ENCODE measurements at regions not wholly inside any gene's neighbourhood (a gene's known extent, or its start where the extent isn't known, plus 50 kb on each side); places are given as distances from the start of the nearest gene placed in this dataset.
A peak's percentile ranks its signal among the peaks of the same experiment; 100 is the strongest.
"Not testable (repeated sequence)": the region's sequence is repeated elsewhere in the genome, so short reads cannot be mapped to it uniquely, and the experiment has no call there.

DNA sequence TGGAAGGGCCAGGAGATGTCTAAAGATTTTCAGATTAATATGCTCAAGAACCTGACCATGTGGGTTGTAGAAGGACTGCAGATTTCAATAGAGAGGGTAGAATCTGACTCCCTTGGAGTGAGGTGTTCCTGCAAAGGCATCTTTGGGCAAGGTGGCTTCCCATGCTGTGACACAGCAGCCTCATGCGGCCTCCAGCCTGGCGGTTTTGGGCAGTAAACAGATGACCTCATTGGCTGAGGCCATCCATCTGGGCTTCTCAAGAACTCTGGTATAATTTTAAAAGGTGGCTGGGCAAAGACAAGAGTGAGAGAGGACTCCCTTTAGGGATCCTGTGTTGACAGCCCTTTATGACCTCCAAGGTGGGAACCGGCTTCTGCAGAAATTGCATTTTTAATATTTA lies 90.3 kb upstream of the ERCC6L2 start:
- Histone ChIP-seq H4K5ac (ENCODE audit: low read length) (no peak overlapping the region), H3K4me2 (ENCODE audit: low read length) (no peak overlapping the region), H3K36me3 (ENCODE audit: control insufficient read depth, insufficient read depth, low read length) (no peaks in the 10 kb centered on the region), H3K9ac (ENCODE audit: low read length) (no peak overlapping the region), H3K56ac (ENCODE audit: low read length) (no peak overlapping the region), H2AK5ac (ENCODE audit: low read length) (no peak overlapping the region), H3K4me3 (ENCODE audit: low read length) (no peak overlapping the region), H3K27me3 (ENCODE audit: insufficient read depth, low read length, poor library complexity) (no peaks in the 10 kb centered on the region), H3K18ac (ENCODE audit: low read length) (no peak overlapping the region), H3K4me1 (ENCODE audit: control insufficient read depth, low read depth, low read length) (no peaks in the 10 kb centered on the region), H2BK120ac (ENCODE audit: low read depth, low read length) (no peak overlapping the region), H3K23ac (ENCODE audit: low read length) (no peak overlapping the region), H3K27ac (ENCODE audit: low read depth, low read length) (no peak overlapping the region), H2BK5ac (ENCODE audit: low read length) (no peak overlapping the region), H3K4ac (ENCODE audit: low read depth, low read length) (no peak overlapping the region), H3K79me2 (ENCODE audit: control insufficient read depth, insufficient read depth, low read length) (no peaks in the 10 kb centered on the region), H3K79me1 (ENCODE audit: low read length) (no peaks in the 10 kb centered on the region), H2BK15ac (replicated peaks; ENCODE audit: low read depth) (no peak overlapping the region), H4K8ac (ENCODE audit: low read depth, low read length) (no peak overlapping the region)
- WGBS (ENCODE audit: extremely low coverage, insufficient coverage, low lambda C conversion rate) = no CpG with 5 or more reads among the region's 3 CpGs
- no peak for DNase-seq

DNA sequence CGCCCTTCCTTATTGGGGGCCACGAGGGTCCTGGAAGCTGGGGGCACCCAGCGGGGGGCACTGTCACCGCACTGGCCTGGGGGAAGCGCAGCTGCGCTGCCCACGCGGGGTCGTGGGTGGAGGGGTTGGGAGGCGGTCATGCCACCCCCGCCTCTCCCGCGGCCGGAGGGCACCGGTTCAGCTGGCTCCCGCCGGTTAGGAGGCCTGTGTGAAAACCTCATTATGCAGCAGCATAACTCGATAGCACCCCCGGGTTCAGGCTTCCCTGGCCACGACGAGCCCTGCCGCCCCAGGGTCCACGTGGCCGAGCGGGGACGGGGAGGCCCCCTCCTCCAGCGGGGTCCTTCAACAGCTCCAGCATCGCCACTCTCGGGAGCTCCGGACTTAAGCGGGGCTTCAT lies 91.2 kb upstream of the ERCC6L2 start:
- Histone ChIP-seq H3K4me3 (ENCODE audit: low read length) (no peak overlapping the region), H4K5ac (ENCODE audit: low read length) (no peak overlapping the region), H2BK5ac (ENCODE audit: low read length) (no peak overlapping the region), H4K8ac (ENCODE audit: low read depth, low read length) (no peak overlapping the region), H3K79me1 (ENCODE audit: low read length) (no peaks in the 10 kb centered on the region), H3K27ac (ENCODE audit: low read depth, low read length) (no peak overlapping the region), H3K4me2 (ENCODE audit: low read length) (no peak overlapping the region), H3K4me1 (ENCODE audit: control insufficient read depth, low read depth, low read length) (no peaks in the 10 kb centered on the region), H3K4ac (ENCODE audit: low read depth, low read length) (no peak overlapping the region), H2AK5ac (ENCODE audit: low read length) (no peak overlapping the region), H3K36me3 (ENCODE audit: control insufficient read depth, insufficient read depth, low read length) (no peaks in the 10 kb centered on the region), H3K79me2 (ENCODE audit: control insufficient read depth, insufficient read depth, low read length) (no peaks in the 10 kb centered on the region), H3K27me3 (ENCODE audit: insufficient read depth, low read length, poor library complexity) (no peaks in the 10 kb centered on the region), H3K18ac (ENCODE audit: low read length) (no peak overlapping the region), H2BK120ac (ENCODE audit: low read depth, low read length) (no peak overlapping the region), H3K56ac (ENCODE audit: low read length) (no peak overlapping the region), H3K23ac (ENCODE audit: low read length) (no peak overlapping the region), H2BK15ac (replicated peaks; ENCODE audit: low read depth) (no peak overlapping the region), H3K9ac (ENCODE audit: low read length) (no peak overlapping the region)
- WGBS (ENCODE audit: extremely low coverage, insufficient coverage, low lambda C conversion rate) = no CpG with 5 or more reads among the region's 31 CpGs
- DNase-seq = no peak

DNA sequence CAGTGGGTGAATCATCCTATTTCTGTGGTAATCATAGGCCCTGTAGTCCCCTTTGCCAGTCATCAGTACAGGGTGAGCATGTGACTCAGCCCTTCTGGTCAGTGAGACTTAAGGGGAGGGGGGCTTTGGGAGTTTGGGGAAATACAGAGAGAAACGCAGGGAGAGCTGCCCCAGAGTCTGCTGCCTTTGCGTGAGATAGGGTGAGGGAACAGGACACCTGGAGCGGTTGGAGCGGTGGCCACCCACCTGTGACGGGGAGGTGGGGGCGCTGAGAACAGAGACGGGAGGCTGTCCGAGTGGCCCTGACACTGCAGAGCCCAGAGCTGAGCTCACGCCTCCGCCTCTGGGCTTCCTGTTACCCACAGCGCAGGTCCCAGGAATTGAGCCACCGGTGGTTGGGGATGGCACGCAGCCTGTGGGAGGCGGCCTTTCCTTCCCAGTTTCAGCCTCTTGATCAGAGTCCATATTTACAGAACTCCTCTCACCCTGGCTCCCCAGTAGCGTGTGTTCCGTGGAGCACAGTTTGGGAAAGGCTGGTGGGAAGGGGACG lies 92.0 kb upstream of the ERCC6L2 start:
- Histone ChIP-seq H3K27me3 (ENCODE audit: insufficient read depth, low read length, poor library complexity) (no peaks in the 10 kb centered on the region), H3K79me2 (ENCODE audit: control insufficient read depth, insufficient read depth, low read length) (no peaks in the 10 kb centered on the region), H3K56ac (ENCODE audit: low read length) (no peak overlapping the region), H3K27ac (ENCODE audit: low read depth, low read length) (no peak overlapping the region), H3K79me1 (ENCODE audit: low read length) (no peaks in the 10 kb centered on the region), H3K4me3 (ENCODE audit: low read length) (no peak overlapping the region), H3K4me2 (ENCODE audit: low read length) (no peak overlapping the region), H3K36me3 (ENCODE audit: control insufficient read depth, insufficient read depth, low read length) (no peaks in the 10 kb centered on the region), H3K9ac (ENCODE audit: low read length) (no peak overlapping the region), H4K5ac (ENCODE audit: low read length) (no peak overlapping the region), H2BK120ac (ENCODE audit: low read depth, low read length) (no peak overlapping the region), H2AK5ac (ENCODE audit: low read length) (no peak overlapping the region), H3K4me1 (ENCODE audit: control insufficient read depth, low read depth, low read length) (no peaks in the 10 kb centered on the region), H3K23ac (ENCODE audit: low read length) (no peak overlapping the region), H4K8ac (ENCODE audit: low read depth, low read length) (no peak overlapping the region), H2BK15ac (replicated peaks; ENCODE audit: low read depth) (no peak overlapping the region), H2BK5ac (ENCODE audit: low read length) (no peak overlapping the region), H3K18ac (ENCODE audit: low read length) (no peak overlapping the region), H3K4ac (ENCODE audit: low read depth, low read length) (no peak overlapping the region)
- WGBS (ENCODE audit: extremely low coverage, insufficient coverage, low lambda C conversion rate) = no CpG with 5 or more reads among the region's 17 CpGs
- DNase-seq = peak; percentile 30

DNA sequence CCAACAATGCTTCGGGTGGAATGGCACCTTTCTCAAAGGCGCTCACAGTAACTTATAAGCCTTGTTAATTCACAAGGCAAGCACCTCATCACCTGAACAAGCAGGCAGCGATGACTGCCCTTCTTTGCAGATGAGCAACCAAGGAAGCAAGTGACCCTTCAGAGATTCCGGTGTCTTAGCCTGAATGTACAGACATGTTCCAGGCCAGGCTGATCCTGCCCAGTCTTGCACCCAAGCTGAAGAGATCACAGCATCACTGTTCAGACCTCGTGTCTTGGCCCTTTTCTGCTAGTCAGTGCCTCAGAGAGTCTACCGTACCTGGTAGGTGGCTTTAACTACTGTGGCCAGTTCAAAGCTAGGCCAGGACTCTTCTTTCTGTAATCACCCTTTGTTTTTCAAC lies 94.7 kb upstream of the ERCC6L2 start:
- no CpG with 5 or more reads among the region's 6 CpGs for WGBS (ENCODE audit: extremely low coverage, insufficient coverage, low lambda C conversion rate)
- Histone ChIP-seq H3K27me3 (ENCODE audit: insufficient read depth, low read length, poor library complexity) (no peaks in the 10 kb centered on the region), H3K27ac (ENCODE audit: low read depth, low read length) (no peak overlapping the region), H3K9ac (ENCODE audit: low read length) (no peak overlapping the region), H3K4ac (ENCODE audit: low read depth, low read length) (no peak overlapping the region), H3K4me3 (ENCODE audit: low read length) (no peak overlapping the region), H3K4me1 (ENCODE audit: control insufficient read depth, low read depth, low read length) (no peaks in the 10 kb centered on the region), H4K8ac (ENCODE audit: low read depth, low read length) (no peak overlapping the region), H3K79me2 (ENCODE audit: control insufficient read depth, insufficient read depth, low read length) (no peaks in the 10 kb centered on the region), H3K18ac (ENCODE audit: low read length) (no peak overlapping the region), H2BK15ac (replicated peaks; ENCODE audit: low read depth) (no peak overlapping the region), H3K56ac (ENCODE audit: low read length) (no peak overlapping the region), H3K36me3 (ENCODE audit: control insufficient read depth, insufficient read depth, low read length) (no peaks in the 10 kb centered on the region), H3K79me1 (ENCODE audit: low read length) (no peaks in the 10 kb centered on the region), H4K5ac (ENCODE audit: low read length) (no peak overlapping the region), H2BK5ac (ENCODE audit: low read length) (no peak overlapping the region), H2AK5ac (ENCODE audit: low read length) (no peak overlapping the region), H3K4me2 (ENCODE audit: low read length) (no peak overlapping the region), H3K23ac (ENCODE audit: low read length) (no peak overlapping the region), H2BK120ac (ENCODE audit: low read depth, low read length) (no peak overlapping the region)
- no peak for DNase-seq

DNA sequence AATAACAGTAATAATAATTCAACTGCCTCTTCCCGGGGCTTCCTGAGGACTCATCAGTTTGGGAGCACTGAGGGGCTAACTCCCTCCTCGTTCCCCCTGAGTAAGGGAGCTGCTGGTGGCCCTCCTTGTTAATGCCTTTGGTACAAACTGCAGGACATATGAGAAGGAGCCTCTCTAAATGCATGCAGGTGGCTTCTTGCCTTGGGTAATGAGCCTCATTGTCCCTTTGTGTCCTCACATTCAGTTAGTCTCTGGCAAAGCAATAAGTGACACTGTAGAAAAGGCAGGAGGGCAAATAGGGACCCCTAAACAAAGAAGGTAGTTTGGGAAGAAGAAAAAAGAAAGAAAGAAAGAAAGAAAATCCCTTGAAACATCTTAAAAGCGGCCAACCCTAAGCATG lies 95.4 kb upstream of the ERCC6L2 start:
- no peak overlapping the region for H4K5ac ChIP-seq (ENCODE audit: low read length)
- no peak overlapping the region for H3K4me3 ChIP-seq (ENCODE audit: low read length)
- no peak for DNase-seq
- no peak overlapping the region for H3K4me2 ChIP-seq (ENCODE audit: low read length)
- no peak overlapping the region for H3K23ac ChIP-seq (ENCODE audit: low read length)
- no peak overlapping the region for H2BK15ac ChIP-seq (replicated peaks; ENCODE audit: low read depth)
- no CpG with 5 or more reads among the region's 3 CpGs for WGBS (ENCODE audit: extremely low coverage, insufficient coverage, low lambda C conversion rate)
- H3K18ac ChIP-seq (ENCODE audit: low read length) = no peak overlapping the region
- H3K4me1 ChIP-seq (ENCODE audit: control insufficient read depth, low read depth, low read length) = no peaks in the 10 kb centered on the region
- H3K27ac ChIP-seq (ENCODE audit: low read depth, low read length) = no peak overlapping the region
- no peak overlapping the region for H2AK5ac ChIP-seq (ENCODE audit: low read length)
- H3K56ac ChIP-seq (ENCODE audit: low read length) = no peak overlapping the region
- no peaks in the 10 kb centered on the region for H3K27me3 ChIP-seq (ENCODE audit: insufficient read depth, low read length, poor library complexity)
- no peak overlapping the region for H2BK120ac ChIP-seq (ENCODE audit: low read depth, low read length)
- H3K79me2 ChIP-seq (ENCODE audit: control insufficient read depth, insufficient read depth, low read length) = no peaks in the 10 kb centered on the region
- no peak overlapping the region for H4K8ac ChIP-seq (ENCODE audit: low read depth, low read length)
- H2BK5ac ChIP-seq (ENCODE audit: low read length) = no peak overlapping the region
- no peak overlapping the region for H3K4ac ChIP-seq (ENCODE audit: low read depth, low read length)
- H3K9ac ChIP-seq (ENCODE audit: low read length) = no peak overlapping the region
- no peaks in the 10 kb centered on the region for H3K36me3 ChIP-seq (ENCODE audit: control insufficient read depth, insufficient read depth, low read length)
- H3K79me1 ChIP-seq (ENCODE audit: low read length) = no peaks in the 10 kb centered on the region

DNA sequence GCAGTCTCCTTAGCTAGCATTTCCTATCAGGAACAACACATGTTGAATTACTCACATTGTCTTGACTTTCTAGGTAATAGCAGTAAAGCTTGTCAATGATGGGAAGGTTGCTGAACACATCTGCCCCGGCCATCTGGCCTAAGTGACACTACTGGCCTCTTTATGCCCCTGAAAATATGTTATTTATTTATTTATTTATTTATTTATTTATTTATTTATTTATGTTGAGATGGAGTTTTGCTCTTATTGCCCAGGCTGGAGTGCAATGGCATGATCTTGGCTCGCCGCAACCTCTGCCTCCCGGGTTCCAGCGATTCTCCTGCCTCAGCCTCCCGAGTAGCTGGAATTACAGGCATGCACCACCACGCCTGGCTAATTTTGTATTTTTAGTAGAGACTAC lies 95.9 kb upstream of the ERCC6L2 start:
- H3K27me3 ChIP-seq (ENCODE audit: insufficient read depth, low read length, poor library complexity); H3K9ac ChIP-seq (ENCODE audit: low read length); DNase-seq; H2BK15ac ChIP-seq (replicated peaks; ENCODE audit: low read depth); H2AK5ac ChIP-seq (ENCODE audit: low read length); H3K4me3 ChIP-seq (ENCODE audit: low read length); H4K5ac ChIP-seq (ENCODE audit: low read length); H4K8ac ChIP-seq (ENCODE audit: low read depth, low read length); H2BK5ac ChIP-seq (ENCODE audit: low read length); H3K79me1 ChIP-seq (ENCODE audit: low read length); H3K27ac ChIP-seq (ENCODE audit: low read depth, low read length); H3K79me2 ChIP-seq (ENCODE audit: control insufficient read depth, insufficient read depth, low read length); H3K4me1 ChIP-seq (ENCODE audit: control insufficient read depth, low read depth, low read length); H3K56ac ChIP-seq (ENCODE audit: low read length); H2BK120ac ChIP-seq (ENCODE audit: low read depth, low read length); H3K18ac ChIP-seq (ENCODE audit: low read length); H3K36me3 ChIP-seq (ENCODE audit: control insufficient read depth, insufficient read depth, low read length); H3K23ac ChIP-seq (ENCODE audit: low read length); H3K4me2 ChIP-seq (ENCODE audit: low read length); H3K4ac ChIP-seq (ENCODE audit: low read depth, low read length): not testable (repeated sequence)
- WGBS (ENCODE audit: extremely low coverage, insufficient coverage, low lambda C conversion rate) = no CpG with 5 or more reads among the region's 7 CpGs
